Thyroid gland (tissue), 4 donors: ENCODE measurements at regions not wholly inside any gene's neighbourhood (a gene's known extent, or its start where the extent isn't known, plus 50 kb on each side); places are given as distances from the start of the nearest gene placed in this dataset.

Source experiments
- CTCF ChIP-seq, 6 experiments: fragments of 200-600 bp in 3 of 6; fragments of 450-650 bp in 3 of 6; sonication (generic) in 3 of 6; IDR thresholded peaks; one replicate each; pipeline ENCODE4 v1.5.1; 2016 to 2019; ENCODE audit warnings: antibody characterized with exemption in 6 of 6, mild to moderate bottlenecking in 2 of 6, inconsistent platforms in 1 of 6, moderate library complexity in 1 of 6
- POLR2A ChIP-seq, 2 donors: fragments of 450-650 bp; IDR thresholded peaks; one replicate each; pipeline ENCODE4 v1.6.1; 2017; ENCODE audit warnings: antibody characterized with exemption in 2 of 2, mild to moderate bottlenecking in 2 of 2, moderate library complexity in 1 of 2

GRCh38 chr2:81987370-81987769, 1682.8 kb upstream of the LRRTM1 start:
- TF ChIP-seq CTCF (IDR thresholded peaks at IDR 0.05) (no peak), POLR2A (IDR thresholded peaks at IDR 0.05) (no peak)
